ENCODE measurements at regions not wholly inside any gene's neighbourhood (a gene's known extent, or its start where the extent isn't known, plus 50 kb on each side); places are given as distances from the start of the nearest gene placed in this dataset.

DNA sequence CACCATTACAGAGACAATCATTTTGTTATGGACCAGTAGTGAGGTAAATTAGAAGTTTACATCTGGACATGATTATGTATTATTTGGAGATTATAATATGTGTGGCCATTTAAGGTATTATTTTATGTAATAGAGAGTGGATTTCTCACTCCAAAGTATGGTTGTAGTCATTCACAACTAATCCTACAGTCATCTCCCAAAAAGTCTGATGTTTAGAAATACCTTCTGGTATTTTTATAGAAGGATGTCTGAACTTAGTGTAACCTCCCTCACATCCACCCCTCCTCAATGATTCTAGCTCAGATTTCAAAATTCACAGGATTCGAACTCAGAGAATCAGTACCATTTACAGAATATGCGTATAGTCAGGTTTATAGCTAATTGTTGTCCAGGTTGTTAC is 346.6 kb upstream of the MEIS2 start:
- no peak for TF ChIP-seq TAF1 (IDR thresholded peaks at IDR 0.05; ENCODE audit: borderline replicate concordance, low read depth, low read length)
- TF ChIP-seq POLR2A (IDR thresholded peaks at IDR 0.05; ENCODE audit: low read depth, low read length), result no peak
- no peak for TF ChIP-seq POLR2AphosphoS5 (IDR thresholded peaks at IDR 0.05; ENCODE audit: low read depth, low read length)
